ENCODE measurements at regions not wholly inside any gene's neighbourhood (a gene's known extent, or its start where the extent isn't known, plus 50 kb on each side); places are given as distances from the start of the nearest gene placed in this dataset.

GRCh38 chr1:113210248-113210647, 137.2 kb downstream of the LRIG2 start:
- TF ChIP-seq CTCF (IDR thresholded peaks at IDR 0.05), result no peak
- TF ChIP-seq POLR2A (IDR thresholded peaks at IDR 0.05), result no peak
- no peaks in the 10 kb centered on the region for H3K27me3 ChIP-seq
- H3K4me3 ChIP-seq, result no peak overlapping the region
- WGBS, 2 donors, result 80 to 81% methylated on average over 4 of the region's 4 CpGs
- H3K9me3 ChIP-seq, result no peaks in the 10 kb centered on the region
- intact Hi-C loops (cut with DNase I; ENCODE audit: low total_unique reads), result no loop called here
- no peaks in the 10 kb centered on the region for H3K36me3 ChIP-seq (ENCODE audit: low read depth, missing control alignments)
- no peaks in the 10 kb centered on the region for H3K4me1 ChIP-seq
- DNase-seq, result no peak
- H3K27ac ChIP-seq, result no peak overlapping the region

- no peaks in the 10 kb centered on the region for H3K36me3 ChIP-seq (ENCODE audit: low read depth, missing control alignments)
- no peaks in the 10 kb centered on the region for H3K27me3 ChIP-seq
- DNase-seq, result no peak
- TF ChIP-seq CTCF (IDR thresholded peaks at IDR 0.05) (no peak), POLR2A (IDR thresholded peaks at IDR 0.05) (no peak)
- no peak overlapping the region for H3K27ac ChIP-seq
- no peaks in the 10 kb centered on the region for H3K9me3 ChIP-seq
- WGBS, 2 donors, result 72 to 73% methylated on average over 5 of the region's 5 CpGs
- intact Hi-C loops (cut with DNase I; ENCODE audit: low total_unique reads), result no loop called here
- no peaks in the 10 kb centered on the region for H3K4me1 ChIP-seq
- H3K4me3 ChIP-seq, result no peak overlapping the region
Observed at GRCh38 chr1:113211467-113211866, 138.5 kb downstream of the LRIG2 start.

- Histone ChIP-seq H3K36me3 (ENCODE audit: low read depth, missing control alignments) (no peaks in the 10 kb centered on the region), H3K9me3 (no peaks in the 10 kb centered on the region), H3K27ac (no peak overlapping the region), H3K4me1 (peaks cover 16% of the 10 kb centered on the region), H3K4me3 (no peak overlapping the region), H3K27me3 (no peaks in the 10 kb centered on the region)
- no peak for DNase-seq
- 93 to 96% methylated on average over 2 to 3 of the region's 3 CpGs for WGBS, 2 donors
- no peak for TF ChIP-seq POLR2A (IDR thresholded peaks at IDR 0.05)
- TF ChIP-seq CTCF (IDR thresholded peaks at IDR 0.05), result no peak
- intact Hi-C loops (cut with DNase I; ENCODE audit: low total_unique reads), result no loop called here
Observed at GRCh38 chr1:113215015-113215414, 142.0 kb downstream of the LRIG2 start.

- WGBS, 2 donors, result 46 to 60% methylated on average over 2 to 3 of the region's 3 CpGs
- DNase-seq, result no peak
- Histone ChIP-seq H3K4me3 (no peak overlapping the region), H3K27me3 (no peaks in the 10 kb centered on the region), H3K27ac (no peak overlapping the region), H3K9me3 (no peaks in the 10 kb centered on the region), H3K36me3 (ENCODE audit: low read depth, missing control alignments) (no peaks in the 10 kb centered on the region), H3K4me1 (peaks cover 16% of the 10 kb centered on the region)
- TF ChIP-seq CTCF (IDR thresholded peaks at IDR 0.05), result no peak
- TF ChIP-seq POLR2A (IDR thresholded peaks at IDR 0.05), result no peak
- intact Hi-C loops (cut with DNase I; ENCODE audit: low total_unique reads), result no loop called here
Observed at GRCh38 chr1:113216664-113217063, 143.7 kb downstream of the LRIG2 start.

GRCh38 chr1:113217447-113218208, 144.6 kb downstream of the LRIG2 start:
- no peaks in the 10 kb centered on the region for H3K27me3 ChIP-seq
- intact Hi-C loops (cut with DNase I; ENCODE audit: low total_unique reads), result no loop called here
- no peak overlapping the region for H3K4me3 ChIP-seq
- 22 to 41% methylated on average over 7 of the region's 7 CpGs for WGBS, 2 donors
- DNase-seq, result peak; percentile 73
- no peaks in the 10 kb centered on the region for H3K36me3 ChIP-seq (ENCODE audit: low read depth, missing control alignments)
- H3K9me3 ChIP-seq, result no peaks in the 10 kb centered on the region
- peak overlapping the region in 1 of 2 donors; percentile 59 for H3K27ac ChIP-seq
- TF ChIP-seq POLR2A (IDR thresholded peaks at IDR 0.05) (no peak), CTCF (IDR thresholded peaks at IDR 0.05) (no peak)
- peaks cover 16% of the 10 kb centered on the region for H3K4me1 ChIP-seq

Measured in testis (tissue), 2 donors.